Astrocyte of the cerebellum (primary cell): ENCODE measurements at regions not wholly inside any gene's neighbourhood (a gene's known extent, or its start where the extent isn't known, plus 50 kb on each side); places are given as distances from the start of the nearest gene placed in this dataset.
"Not testable (repeated sequence)": the region's sequence is repeated elsewhere in the genome, so short reads cannot be mapped to it uniquely, and the experiment has no call there.

Experiments used
- DNase-seq: peaks from one replicate; pipeline ENCODE4 v3.0.0-alpha.2; 2011; ENCODE audit warnings: low read depth
- H3K4me3 ChIP-seq: 2 replicates; pipeline ENCODE4 v1.5.1; 2011; ENCODE audit warnings: mild to moderate bottlenecking, low read depth, low read length, moderate library complexity
- in situ Hi-C: cut with HindIII; loops from 2 replicates; pipeline ENCODE4 v1.10.0; 2017; ENCODE audit warnings: low sequenced_read_pairs
- TF ChIP-seq, protein P1 (sequence below): IDR thresholded peaks from 2 replicates; pipeline ENCODE4 v1.5.1; 2012; ENCODE audit warnings: low read length, low read depth, moderate library complexity, mild to moderate bottlenecking; ENCODE audit errors: missing control alignments

DNA sequence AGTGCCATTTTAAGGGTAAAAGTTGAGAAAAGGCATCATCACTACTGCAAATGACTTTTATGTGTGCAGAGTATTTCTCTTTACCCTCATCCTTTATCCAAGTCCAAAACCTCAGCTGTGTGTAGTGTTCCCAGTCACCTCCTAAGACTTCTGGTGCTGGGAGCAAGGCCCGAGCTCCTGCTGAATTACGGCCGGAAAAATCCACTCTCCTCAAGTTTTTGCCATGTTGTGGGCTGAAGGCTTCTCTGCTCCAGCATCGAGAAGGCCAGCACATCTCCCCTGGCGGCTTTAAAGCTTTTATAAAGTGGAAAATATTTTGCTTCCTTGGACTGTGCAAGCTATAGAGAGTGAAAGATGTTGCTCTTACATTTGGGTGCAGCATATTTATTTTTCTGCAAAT lies 153.2 kb upstream of the THBS2 start:
- H3K4me3 ChIP-seq: no peak overlapping the region
- in situ Hi-C loops: no loop called here
- TF ChIP-seq, protein P1, sequence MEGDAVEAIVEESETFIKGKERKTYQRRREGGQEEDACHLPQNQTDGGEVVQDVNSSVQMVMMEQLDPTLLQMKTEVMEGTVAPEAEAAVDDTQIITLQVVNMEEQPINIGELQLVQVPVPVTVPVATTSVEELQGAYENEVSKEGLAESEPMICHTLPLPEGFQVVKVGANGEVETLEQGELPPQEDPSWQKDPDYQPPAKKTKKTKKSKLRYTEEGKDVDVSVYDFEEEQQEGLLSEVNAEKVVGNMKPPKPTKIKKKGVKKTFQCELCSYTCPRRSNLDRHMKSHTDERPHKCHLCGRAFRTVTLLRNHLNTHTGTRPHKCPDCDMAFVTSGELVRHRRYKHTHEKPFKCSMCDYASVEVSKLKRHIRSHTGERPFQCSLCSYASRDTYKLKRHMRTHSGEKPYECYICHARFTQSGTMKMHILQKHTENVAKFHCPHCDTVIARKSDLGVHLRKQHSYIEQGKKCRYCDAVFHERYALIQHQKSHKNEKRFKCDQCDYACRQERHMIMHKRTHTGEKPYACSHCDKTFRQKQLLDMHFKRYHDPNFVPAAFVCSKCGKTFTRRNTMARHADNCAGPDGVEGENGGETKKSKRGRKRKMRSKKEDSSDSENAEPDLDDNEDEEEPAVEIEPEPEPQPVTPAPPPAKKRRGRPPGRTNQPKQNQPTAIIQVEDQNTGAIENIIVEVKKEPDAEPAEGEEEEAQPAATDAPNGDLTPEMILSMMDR: no peak
- DNase-seq: no peak

DNA sequence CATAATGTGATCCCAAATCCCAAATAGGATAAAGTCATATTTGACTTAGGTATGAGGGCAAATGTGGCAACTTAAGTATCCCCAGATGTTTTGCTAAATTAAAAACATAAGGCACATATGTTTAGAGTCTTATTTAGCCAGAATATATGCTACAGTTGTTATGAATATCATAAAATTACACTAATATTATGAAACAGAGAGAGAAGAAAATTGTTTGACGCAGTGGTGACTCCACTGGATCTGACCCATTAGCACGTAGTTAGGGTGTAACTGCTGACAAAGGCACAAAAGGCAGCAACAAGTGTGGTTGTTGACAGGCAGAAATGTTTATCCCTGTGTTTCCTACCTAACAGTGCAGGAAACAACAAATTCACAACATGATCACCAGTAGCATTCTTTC lies 152.4 kb upstream of the THBS2 start:
- DNase-seq: no peak
- in situ Hi-C loops: no loop called here
- no peak overlapping the region for H3K4me3 ChIP-seq
- TF ChIP-seq, protein P1: no peak

DNA sequence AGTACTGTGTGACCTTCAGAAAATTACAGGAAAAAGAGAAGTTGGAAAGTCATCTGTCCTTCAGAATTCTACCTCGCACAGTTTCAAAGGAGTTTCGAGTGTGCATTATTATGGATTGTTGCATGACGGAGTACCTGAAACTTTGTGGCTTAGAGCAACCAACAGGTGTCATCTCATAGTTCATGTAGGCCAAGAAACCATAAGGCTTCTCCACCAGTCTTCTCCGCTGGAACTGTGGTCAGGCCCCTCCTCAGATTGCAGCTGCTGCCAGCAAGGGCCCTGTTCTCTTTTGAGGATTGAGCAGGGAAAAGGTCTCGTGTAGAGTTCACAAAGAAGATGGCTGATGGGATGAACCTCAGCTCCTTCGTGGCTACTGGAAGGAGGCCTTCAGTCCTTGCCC lies 151.2 kb upstream of the THBS2 start:
- in situ Hi-C loops: no loop called here
- TF ChIP-seq, protein P1: no peak
- no peak overlapping the region for H3K4me3 ChIP-seq
- no peak for DNase-seq

DNA sequence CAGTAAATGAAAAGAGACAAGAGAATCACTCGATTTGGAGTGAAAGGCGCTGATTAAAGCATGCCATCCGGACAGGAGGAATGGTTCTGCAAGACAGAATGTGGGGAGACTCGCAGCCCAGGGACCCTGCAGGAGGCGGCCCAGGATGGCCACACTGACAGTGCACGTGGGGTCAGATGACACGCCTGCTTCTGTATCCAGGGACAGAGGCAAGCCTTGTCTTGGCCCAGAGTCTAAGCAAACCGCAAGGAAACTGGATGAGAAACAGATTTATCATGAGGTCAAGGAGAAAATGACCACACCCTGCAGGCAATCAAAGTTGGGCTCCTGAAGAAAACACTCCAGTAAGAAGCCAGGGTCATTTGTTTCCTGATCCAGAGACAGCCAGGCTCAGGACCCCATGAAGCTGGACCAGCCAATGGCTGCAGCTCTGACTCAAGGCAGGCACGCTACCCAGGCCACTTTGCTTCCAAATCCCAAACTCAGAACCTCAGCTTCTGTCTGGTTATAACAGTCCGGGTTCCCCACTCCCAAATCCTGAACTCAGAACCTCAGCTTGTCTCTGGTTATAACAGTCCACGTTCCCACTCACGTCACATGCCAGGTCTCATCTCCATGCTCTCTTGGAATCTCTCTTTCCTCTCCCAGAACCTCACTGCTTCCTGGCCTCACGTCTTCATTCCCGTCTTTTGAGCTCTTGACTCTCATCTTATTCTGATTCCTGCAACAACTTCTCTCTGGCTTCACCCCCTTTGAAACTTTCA lies 144.9 kb upstream of the THBS2 start:
- H3K4me3 ChIP-seq: no peak overlapping the region
- TF ChIP-seq, protein P1: no peak
- in situ Hi-C loops: no loop called here
- DNase-seq: no peak

DNA sequence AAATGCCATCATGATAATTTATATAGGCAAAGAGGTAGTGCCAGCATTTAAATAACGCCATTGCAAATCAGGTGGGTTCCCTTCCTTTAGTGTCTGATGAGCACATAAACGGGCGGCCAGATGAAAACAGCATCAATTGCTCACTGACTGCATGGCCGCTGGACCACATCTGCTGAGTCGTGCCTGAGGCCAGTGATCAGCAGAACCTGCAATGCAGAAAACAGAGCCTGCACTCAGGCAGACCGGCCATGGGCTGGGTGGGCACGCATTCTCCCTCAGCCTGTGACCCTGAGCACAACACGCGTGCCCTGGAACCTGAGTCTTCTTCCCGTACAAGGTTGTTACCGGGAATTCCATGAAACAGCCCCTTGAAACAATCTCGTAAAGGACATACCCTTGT lies 144.0 kb upstream of the THBS2 start:
- no peak overlapping the region for H3K4me3 ChIP-seq
- in situ Hi-C loops: no loop called here
- no peak for DNase-seq
- TF ChIP-seq, protein P1: no peak

DNA sequence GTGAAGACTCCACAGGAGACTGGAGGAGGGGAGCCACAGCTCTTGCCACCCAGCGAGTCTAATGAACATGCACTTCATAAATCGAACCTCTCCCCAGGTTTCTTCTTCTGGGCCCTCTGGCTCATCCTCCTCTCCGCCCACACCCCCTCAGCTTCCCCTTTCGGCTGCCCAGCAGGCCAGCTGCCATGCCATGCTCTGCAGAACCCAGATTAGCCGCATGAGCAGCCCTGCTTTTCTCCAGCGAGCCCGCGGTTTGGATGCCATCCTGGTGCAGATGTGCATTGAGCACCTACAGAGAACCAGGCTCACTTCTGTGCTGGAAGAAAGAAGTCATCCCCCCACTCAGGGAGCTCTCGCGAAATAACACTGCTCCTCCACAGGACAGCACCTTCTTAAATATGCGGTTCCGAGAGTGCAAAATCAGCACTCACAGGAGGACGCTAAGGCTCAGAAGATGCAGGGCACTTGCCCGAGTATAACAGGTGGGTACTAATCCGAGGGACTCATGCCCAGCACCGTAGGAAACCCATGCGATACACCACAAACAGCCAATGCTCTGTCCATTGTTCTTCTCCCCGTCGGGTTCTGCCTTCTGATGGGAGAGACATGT lies 143.0 kb upstream of the THBS2 start:
- TF ChIP-seq, protein P1: no peak
- no peak overlapping the region for H3K4me3 ChIP-seq
- DNase-seq: no peak
- in situ Hi-C loops: no loop called here

DNA sequence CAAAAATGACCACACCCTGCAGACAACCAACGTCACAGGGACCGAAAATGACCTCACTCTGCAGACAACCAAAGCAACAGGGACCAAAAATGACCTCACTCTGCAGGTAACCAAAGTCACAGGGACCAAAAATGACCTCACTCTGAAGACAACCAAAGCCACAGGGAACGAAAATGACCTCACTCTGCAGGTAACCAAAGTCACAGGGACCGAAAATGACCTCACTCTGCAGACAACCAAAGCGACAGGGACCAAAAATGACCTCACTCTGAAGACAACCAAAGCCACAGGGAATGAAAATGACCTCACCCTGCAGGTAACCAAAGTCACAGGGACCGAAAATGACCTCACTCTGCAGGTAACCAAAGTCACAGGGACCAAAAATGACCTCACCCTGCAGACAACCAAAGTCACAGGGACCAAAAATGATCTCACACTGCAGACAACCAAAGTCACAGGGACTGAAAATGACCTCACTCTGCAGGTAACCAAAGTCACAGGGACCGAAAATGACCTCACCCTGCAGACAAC lies 142.4 kb upstream of the THBS2 start:
- in situ Hi-C loops, H3K4me3 ChIP-seq, DNase-seq: not testable (repeated sequence)
